DND-41 (cell line): ENCODE measurements at regions not wholly inside any gene's neighbourhood (a gene's known extent, or its start where the extent isn't known, plus 50 kb on each side); places are given as distances from the start of the nearest gene placed in this dataset.
A peak's percentile ranks its signal among the peaks of the same experiment; 100 is the strongest.
"Not testable (repeated sequence)": the region's sequence is repeated elsewhere in the genome, so short reads cannot be mapped to it uniquely, and the experiment has no call there.

ENCODE experiments used
- ATAC-seq: fragments of 200-7000 bp; cut with Tn5 transposase; 3 replicates; pipeline ENCODE4 v1.9.1; 2021; ENCODE audit warnings: low read depth; ENCODE audit not compliant: insufficient read depth
- DNase-seq: peaks from one replicate; pipeline ENCODE4 v3.0.0-alpha.2; 2020
- H2AFZ ChIP-seq: 2 replicates; pipeline ENCODE4 v1.6.0; 2012; ENCODE audit warnings: low read depth, low read length
- H3K27ac ChIP-seq: 2 replicates; pipeline ENCODE4 v1.5.1; 2012; ENCODE audit warnings: low read length, inconsistent platforms
- H3K27me3 ChIP-seq: fragments of 200-600 bp; sonication (generic); 2 replicates; pipeline ENCODE4 v1.6.0; 2012; ENCODE audit warnings: low read length, mild to moderate bottlenecking, inconsistent platforms; ENCODE audit not compliant: insufficient read depth, poor library complexity
- H3K36me3 ChIP-seq: 2 replicates; pipeline ENCODE4 v1.5.1; 2012; ENCODE audit warnings: low read length, inconsistent platforms; ENCODE audit not compliant: insufficient read depth
- H3K4me1 ChIP-seq: 2 replicates; pipeline ENCODE4 v1.5.1; 2012; ENCODE audit warnings: mild to moderate bottlenecking, low read length; ENCODE audit not compliant: insufficient read depth
- H3K4me2 ChIP-seq: 2 replicates; pipeline ENCODE4 v1.6.0; 2012; ENCODE audit warnings: mild to moderate bottlenecking, moderate library complexity, low read length, inconsistent platforms; ENCODE audit not compliant: insufficient read depth
- H3K4me3 ChIP-seq, 2 experiments: fragments of 200-600 bp in 1 of 2; shearing (Covaris generic) in 1 of 2; 2 replicates each; pipeline ENCODE4 v1.5.1; 2012 to 2016; ENCODE audit warnings: inconsistent platforms in 2 of 2, low read length in 2 of 2, mild to moderate bottlenecking in 2 of 2, low read depth in 1 of 2, moderate library complexity in 1 of 2
- H3K79me2 ChIP-seq: 2 replicates; pipeline ENCODE4 v1.6.0; 2012; ENCODE audit warnings: low read length, inconsistent platforms; ENCODE audit not compliant: insufficient read depth
- H3K9ac ChIP-seq: 2 replicates; pipeline ENCODE4 v1.6.0; 2012; ENCODE audit warnings: low read depth, mild to moderate bottlenecking, inconsistent platforms, low read length, moderate library complexity
- H3K9me3 ChIP-seq: 2 replicates; pipeline ENCODE4 v1.5.1; 2012; ENCODE audit warnings: low read length, moderate library complexity, mild to moderate bottlenecking, inconsistent platforms; ENCODE audit not compliant: insufficient read depth, severe bottlenecking
- H4K20me1 ChIP-seq: 2 replicates; pipeline ENCODE4 v1.6.0; 2012; ENCODE audit warnings: low read length; ENCODE audit not compliant: insufficient read depth
- CTCF ChIP-seq: IDR thresholded peaks from 2 replicates; pipeline ENCODE4 v1.5.1; 2012; ENCODE audit warnings: borderline replicate concordance, low read length, moderate library complexity, mild to moderate bottlenecking; ENCODE audit not compliant: poor library complexity, severe bottlenecking; ENCODE audit errors: extremely low read depth
- EZH2 ChIP-seq: IDR thresholded peaks from 3 replicates; pipeline ENCODE4 v1.6.1; 2012; ENCODE audit warnings: borderline replicate concordance, low read depth, mild to moderate bottlenecking, moderate library complexity, low read length, inconsistent platforms; ENCODE audit not compliant: severe bottlenecking

GRCh38 chr4:170386971-170387370 is 297.2 kb upstream of the AADAT start:
- H4K20me1 ChIP-seq = no peaks in the 10 kb centered on the region
- H3K79me2 ChIP-seq = no peaks in the 10 kb centered on the region
- no peak overlapping the region for H3K27ac ChIP-seq
- no peak overlapping the region for H2AFZ ChIP-seq
- no peak for TF ChIP-seq EZH2
- no peak for TF ChIP-seq CTCF
- H3K9me3 ChIP-seq = no peaks in the 10 kb centered on the region
- H3K27me3 ChIP-seq = no peaks in the 10 kb centered on the region
- no peak overlapping the region for H3K4me2 ChIP-seq
- ATAC-seq (no peak), DNase-seq (no peak)
- H3K4me3 ChIP-seq = no peak overlapping the region
- H3K9ac ChIP-seq = no peak overlapping the region
- H3K4me1 ChIP-seq = no peaks in the 10 kb centered on the region
- H3K36me3 ChIP-seq = no peaks in the 10 kb centered on the region

- Histone ChIP-seq H3K9me3 (no peaks in the 10 kb centered on the region), H3K27me3 (no peaks in the 10 kb centered on the region), H3K9ac (no peak overlapping the region), H3K4me1 (no peaks in the 10 kb centered on the region), H3K4me3 (no peak overlapping the region), H3K36me3 (no peaks in the 10 kb centered on the region), H3K27ac (no peak overlapping the region), H4K20me1 (no peaks in the 10 kb centered on the region), H3K79me2 (no peaks in the 10 kb centered on the region), H2AFZ (no peak overlapping the region), H3K4me2 (no peak overlapping the region)
- DNase-seq (no peak), ATAC-seq (no peak)
- TF ChIP-seq CTCF = no peak
- TF ChIP-seq EZH2 = no peak
These were observed 296.8 kb upstream of the AADAT start for GRCh38 chr4:170386511-170386910.

- peak; percentile 58 for TF ChIP-seq CTCF
- no peak for TF ChIP-seq EZH2
- H3K79me2 ChIP-seq = no peaks in the 10 kb centered on the region
- DNase-seq = peak; percentile 24
These were observed 285.0 kb upstream of the AADAT start for GRCh38 chr4:170374770-170375169.

GRCh38 chr4:170348945-170349344 is 259.2 kb upstream of the AADAT start:
- Histone ChIP-seq H3K9me3 (no peaks in the 10 kb centered on the region), H3K36me3 (no peaks in the 10 kb centered on the region), H3K27me3 (no peaks in the 10 kb centered on the region), H3K27ac (no peak overlapping the region), H2AFZ (no peak overlapping the region), H3K9ac (no peak overlapping the region), H3K79me2 (no peaks in the 10 kb centered on the region), H3K4me2 (no peak overlapping the region), H3K4me1 (no peaks in the 10 kb centered on the region), H4K20me1 (no peaks in the 10 kb centered on the region), H3K4me3 (no peak overlapping the region)
- TF ChIP-seq CTCF (no peak), EZH2 (no peak)
- DNase-seq (no peak), ATAC-seq (no peak)

More at GRCh38 chr4:170374770-170375169, 285.0 kb upstream of the AADAT start:
- H3K27me3 ChIP-seq = no peaks in the 10 kb centered on the region
- peaks cover 10% of the 10 kb centered on the region for H3K9me3 ChIP-seq
- H3K4me3 ChIP-seq = no peak overlapping the region
- no peaks in the 10 kb centered on the region for H4K20me1 ChIP-seq
- no peak overlapping the region for H3K27ac ChIP-seq
- ATAC-seq = peak; percentile 66; the same call in 2 of the 3 replicates
- no peak overlapping the region for H3K4me2 ChIP-seq
- H3K36me3 ChIP-seq = no peaks in the 10 kb centered on the region
- no peaks in the 10 kb centered on the region for H3K4me1 ChIP-seq
- no peak overlapping the region for H3K9ac ChIP-seq
- H2AFZ ChIP-seq = no peak overlapping the region

- H3K79me2 ChIP-seq, H3K4me2 ChIP-seq, H3K9me3 ChIP-seq, H3K27me3 ChIP-seq, H4K20me1 ChIP-seq, DNase-seq, H3K36me3 ChIP-seq, H3K4me3 ChIP-seq, H3K4me1 ChIP-seq, H3K9ac ChIP-seq, H3K27ac ChIP-seq, ATAC-seq, H2AFZ ChIP-seq: not testable (repeated sequence)
These were observed 257.4 kb upstream of the AADAT start for GRCh38 chr4:170347191-170347590.
